Adipose tissue (tissue), 3 donors: ENCODE measurements at regions not wholly inside any gene's neighbourhood (a gene's known extent, or its start where the extent isn't known, plus 50 kb on each side); places are given as distances from the start of the nearest gene placed in this dataset.

Source experiments
- H3K27ac ChIP-seq: one replicate; pipeline ENCODE4 v1.5.1; 2013; ENCODE audit warnings: low read depth, low read length
- WGBS, 3 donors: extraction: QIAGEN DNeasy Blood & Tissue Kit; methylation state at CpG; one replicate each; pipeline ENCODE4 v1.1.7; 2013; 5-methylcytosine and 5-hydroxymethylcytosine counted together
- donor health status: healthy with polysubstance abuse.
- donor health status: Bipolar disorder and iron deficiency.
- donor health status: healthy.

GRCh38 chr1:208756339-208756981 is 512.3 kb upstream of the PLXNA2 start:
- no peak overlapping the region for H3K27ac ChIP-seq
- WGBS, 3 donors: 77 to 92% (median 91%) methylated on average over 6 of the region's 6 CpGs

- WGBS, 3 donors: 86 to 93% (median 90%) methylated on average over 1 of the region's 1 CpG
- no peak overlapping the region for H3K27ac ChIP-seq
Measured at GRCh38 chr1:208757846-208758245, 513.7 kb upstream of the PLXNA2 start.

DNA sequence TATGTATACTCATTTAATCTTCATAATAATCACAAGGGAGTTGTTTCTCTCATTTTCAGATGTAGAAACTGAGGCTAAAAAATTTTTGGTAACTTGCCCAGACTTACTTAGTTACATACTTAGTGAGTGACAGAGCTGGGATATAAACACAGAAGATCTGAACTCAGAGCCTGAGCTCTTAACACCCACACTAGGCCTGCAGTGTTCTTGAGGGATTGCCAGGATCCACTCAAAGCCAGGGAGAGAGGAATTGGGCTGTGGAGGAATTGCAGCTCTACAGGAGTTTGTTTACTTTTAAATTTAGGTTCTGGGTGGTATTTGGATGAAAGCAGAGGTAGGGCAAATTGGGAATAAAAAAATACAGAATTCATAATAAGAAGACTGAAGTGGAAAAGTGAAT is 515.1 kb upstream of the PLXNA2 start:
- H3K27ac ChIP-seq: no peak overlapping the region

DNA sequence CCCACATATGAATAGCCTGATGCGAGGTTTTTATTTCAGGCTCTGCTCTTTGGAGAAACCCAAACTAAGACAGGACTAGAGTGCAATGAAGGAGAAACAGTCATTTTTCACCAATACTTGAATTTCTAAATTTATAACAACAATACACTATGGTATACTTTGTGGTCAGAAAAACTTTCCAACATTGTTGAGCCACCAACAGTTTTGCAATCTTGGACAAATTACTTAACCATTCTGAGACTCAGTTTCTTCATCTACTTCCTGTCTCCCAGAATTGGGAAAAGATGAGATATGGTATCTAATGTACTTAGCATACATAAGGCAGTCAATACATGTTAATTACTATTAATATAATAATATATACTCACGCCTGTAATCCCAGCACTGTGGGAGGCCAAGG is 519.8 kb upstream of the PLXNA2 start:
- 90 to 98% (median 94%) methylated on average over 2 of the region's 2 CpGs for WGBS, 3 donors
- H3K27ac ChIP-seq: no peak overlapping the region

GRCh38 chr1:208766832-208767231 is 522.6 kb upstream of the PLXNA2 start:
- H3K27ac ChIP-seq: no peak overlapping the region
- WGBS, 3 donors: 30 to 65% (median 53%) methylated on average over 4 of the region's 4 CpGs

DNA sequence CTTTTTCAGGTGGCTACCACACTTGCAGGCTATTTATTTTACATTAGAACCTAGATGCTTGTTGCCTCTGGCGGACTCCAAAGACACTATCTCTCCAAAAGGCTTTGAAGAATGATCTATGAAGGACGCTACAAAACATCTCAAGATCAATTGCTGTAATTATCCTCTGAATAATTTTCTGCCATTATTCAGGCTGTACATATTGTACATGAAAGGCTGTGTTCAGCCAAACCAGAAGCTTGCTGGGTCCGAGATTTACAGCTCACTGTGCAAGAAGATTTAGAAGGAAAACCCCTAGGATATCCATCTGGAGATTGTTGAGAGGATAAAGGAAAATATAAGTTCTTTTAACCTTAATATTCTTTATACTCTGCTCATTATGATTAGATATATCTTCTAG is 523.6 kb upstream of the PLXNA2 start:
- WGBS, 3 donors: 66 to 76% (median 71%) methylated on average over 3 of the region's 3 CpGs
- H3K27ac ChIP-seq: no peak overlapping the region

DNA sequence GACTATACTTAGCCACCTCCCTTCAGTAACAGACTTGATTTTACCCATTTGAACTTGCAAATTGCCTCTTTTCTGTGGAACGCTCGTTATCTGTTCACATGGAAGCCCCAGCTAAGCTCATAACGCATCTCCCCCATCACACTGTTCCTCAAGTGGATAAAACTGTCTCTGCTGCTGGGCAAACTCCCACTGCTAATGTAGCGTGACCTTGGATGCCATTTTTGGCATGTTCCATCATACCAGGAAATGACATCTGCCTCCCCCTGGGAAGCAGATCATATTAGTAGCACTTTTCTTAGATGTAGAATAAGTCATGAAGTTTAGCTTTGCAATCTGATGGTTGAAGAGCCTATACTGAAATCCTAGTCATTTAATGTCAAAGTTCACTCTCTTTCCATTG is 528.7 kb upstream of the PLXNA2 start:
- H3K27ac ChIP-seq: no peak overlapping the region
- 51 to 79% (median 72%) methylated on average over 4 of the region's 4 CpGs for WGBS, 3 donors

DNA sequence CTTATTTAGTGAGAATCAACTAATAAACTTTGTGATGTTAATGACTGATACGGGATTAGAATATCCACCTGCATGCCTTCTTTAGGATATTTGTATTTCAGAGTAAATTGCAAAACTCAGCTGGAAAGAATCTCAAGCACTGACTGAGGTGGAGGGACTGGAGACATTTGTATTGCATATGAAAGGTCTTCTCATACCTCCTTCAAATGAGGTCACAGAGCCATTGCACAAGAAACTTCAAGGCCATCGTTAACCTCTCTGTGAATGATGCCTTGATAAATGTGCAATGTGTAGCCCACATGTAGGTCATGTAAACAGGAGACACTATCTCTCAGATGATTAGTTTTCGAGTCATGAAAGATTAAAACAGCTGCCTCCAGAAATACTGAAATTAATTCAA is 531.7 kb upstream of the PLXNA2 start:
- 53 to 83% (median 77%) methylated on average over 3 of the region's 3 CpGs for WGBS, 3 donors
- no peak overlapping the region for H3K27ac ChIP-seq

GRCh38 chr1:208778417-208778816 is 534.2 kb upstream of the PLXNA2 start:
- WGBS, 3 donors: 83 to 92% (median 90%) methylated on average over 6 of the region's 6 CpGs
- H3K27ac ChIP-seq: no peak overlapping the region

DNA sequence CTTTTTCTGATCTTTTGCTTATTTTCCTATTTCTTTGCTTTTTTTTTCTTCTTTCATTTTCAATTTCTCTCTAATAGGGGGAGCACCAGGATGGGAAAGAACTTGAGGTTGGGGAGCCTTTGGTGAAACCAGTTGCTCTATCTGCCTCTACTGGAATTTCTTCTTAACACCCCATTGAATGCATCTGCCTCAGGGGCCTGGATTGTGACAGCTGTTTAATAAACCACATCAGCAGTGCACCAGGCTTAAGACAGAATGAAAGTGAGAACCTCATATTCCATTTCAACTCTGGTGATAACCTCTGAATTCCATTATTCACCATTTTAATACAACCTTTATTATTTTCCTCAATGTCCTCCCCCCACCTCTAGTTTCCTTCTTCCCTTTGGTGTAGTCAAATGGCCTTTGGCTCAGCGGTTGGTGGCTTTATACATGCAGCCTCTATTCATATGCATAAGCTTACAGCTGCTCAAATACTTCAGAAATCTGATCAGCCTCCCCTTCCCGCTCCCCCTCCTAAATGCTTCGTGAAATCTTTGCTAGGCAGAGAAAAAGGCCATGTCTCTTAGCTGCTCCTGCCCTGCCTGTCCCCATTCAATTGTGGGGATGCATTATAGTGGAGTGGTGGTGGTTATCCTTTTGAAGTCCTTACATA is 537.3 kb upstream of the PLXNA2 start:
- H3K27ac ChIP-seq: no peak overlapping the region
- 30 to 70% (median 52%) methylated on average over 3 of the region's 3 CpGs for WGBS, 3 donors

- WGBS, 3 donors: 48 to 71% (median 57%) methylated on average over 4 of the region's 4 CpGs
- H3K27ac ChIP-seq: no peak overlapping the region
Measured at GRCh38 chr1:208782186-208782585, 538.0 kb upstream of the PLXNA2 start.

DNA sequence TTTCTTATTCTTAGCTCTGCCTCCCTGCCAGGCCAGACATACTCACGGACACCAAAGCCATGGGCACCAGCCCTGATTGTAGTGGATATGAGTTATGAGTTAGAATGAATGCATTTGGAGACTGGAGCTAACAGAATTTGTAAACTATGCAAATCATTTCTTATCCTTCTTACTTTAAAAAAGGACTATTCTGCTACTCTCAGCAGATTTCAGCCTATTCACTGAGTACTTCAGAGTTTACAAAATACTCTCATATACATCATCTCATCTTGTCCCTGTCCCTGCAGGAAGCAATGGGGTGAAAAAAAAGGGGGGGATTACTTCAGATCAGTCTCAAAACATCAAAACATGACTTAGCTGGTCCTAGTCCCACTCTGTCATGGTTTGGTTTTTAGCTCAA is 541.4 kb upstream of the PLXNA2 start:
- H3K27ac ChIP-seq: no peak overlapping the region
- WGBS, 3 donors: 68 to 85% (median 73%) methylated on average over 1 of the region's 1 CpG

GRCh38 chr1:208787219-208787618 is 543.0 kb upstream of the PLXNA2 start:
- WGBS, 3 donors: 68 to 79% (median 74%) methylated on average over 3 of the region's 3 CpGs
- H3K27ac ChIP-seq: no peak overlapping the region

DNA sequence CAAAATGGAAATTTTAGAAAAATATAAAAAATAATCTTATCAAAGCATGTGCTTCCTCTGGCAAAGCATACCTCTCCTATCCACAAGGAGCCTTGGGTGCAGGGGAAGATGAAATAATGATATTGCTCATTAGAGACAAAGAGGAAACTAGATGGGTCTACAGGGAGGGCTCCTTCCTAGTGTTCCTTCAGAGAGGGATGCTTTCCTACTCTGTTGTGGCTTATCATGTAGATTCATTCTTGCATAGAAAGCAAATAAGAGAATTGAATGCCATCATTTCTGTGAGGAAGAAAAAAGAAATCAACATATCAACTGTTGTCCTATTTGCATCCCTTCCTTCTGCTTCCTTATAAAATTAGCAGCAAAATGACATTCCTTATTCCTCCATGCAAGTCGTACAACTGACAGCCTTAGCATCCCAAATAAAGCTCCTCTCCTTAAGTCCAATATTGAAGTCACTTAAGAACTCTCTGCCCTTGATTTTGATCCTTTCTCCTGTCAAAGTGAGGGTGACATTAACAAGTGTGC is 543.9 kb upstream of the PLXNA2 start:
- WGBS, 3 donors: 56 to 74% (median 65%) methylated on average over 1 of the region's 1 CpG
- no peak overlapping the region for H3K27ac ChIP-seq

DNA sequence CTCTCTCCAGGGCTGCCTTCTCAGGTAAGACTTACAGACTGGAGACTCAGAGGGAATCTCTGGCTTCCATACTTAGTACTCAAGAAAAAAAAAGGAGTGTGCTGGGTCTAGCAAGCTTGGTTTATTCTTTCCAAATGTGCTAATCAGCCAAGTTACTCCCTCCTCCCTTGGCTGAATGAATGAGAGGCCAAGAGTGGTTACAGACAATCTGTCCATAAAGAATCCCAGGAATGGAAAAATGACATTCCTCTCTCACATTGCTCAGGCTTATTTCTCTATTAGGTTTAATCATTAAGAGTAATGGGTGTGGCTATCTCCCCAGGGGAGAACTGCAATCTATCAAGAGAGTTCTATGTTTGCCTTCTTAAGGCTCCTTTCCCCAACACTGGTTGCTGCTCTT is 547.3 kb upstream of the PLXNA2 start:
- H3K27ac ChIP-seq: no peak overlapping the region

GRCh38 chr1:208793861-208794345 is 549.7 kb upstream of the PLXNA2 start:
- H3K27ac ChIP-seq: no peak overlapping the region
- WGBS, 3 donors: 55 to 69% (median 59%) methylated on average over 2 of the region's 2 CpGs

DNA sequence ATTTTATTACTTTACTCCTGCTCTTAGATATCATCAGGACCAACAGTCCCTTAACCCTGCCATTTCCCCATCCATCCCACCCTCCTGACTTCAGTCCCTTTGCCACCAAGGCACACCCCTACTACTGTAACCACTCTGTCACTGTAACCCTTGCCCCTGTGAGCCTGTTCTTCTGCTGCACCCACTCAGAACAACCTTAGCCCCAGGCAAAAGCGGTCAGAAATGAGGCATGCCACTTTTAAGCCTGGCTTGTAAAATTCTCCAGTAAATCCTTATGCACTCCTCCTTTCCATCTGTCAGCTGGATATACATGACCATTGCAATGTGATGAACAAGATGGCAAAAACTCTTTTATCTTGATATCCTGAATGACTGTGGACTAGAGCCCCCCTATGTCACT is 555.0 kb upstream of the PLXNA2 start:
- no peak overlapping the region for H3K27ac ChIP-seq
- 76 to 83% (median 82%) methylated on average over 1 of the region's 1 CpG for WGBS, 3 donors

DNA sequence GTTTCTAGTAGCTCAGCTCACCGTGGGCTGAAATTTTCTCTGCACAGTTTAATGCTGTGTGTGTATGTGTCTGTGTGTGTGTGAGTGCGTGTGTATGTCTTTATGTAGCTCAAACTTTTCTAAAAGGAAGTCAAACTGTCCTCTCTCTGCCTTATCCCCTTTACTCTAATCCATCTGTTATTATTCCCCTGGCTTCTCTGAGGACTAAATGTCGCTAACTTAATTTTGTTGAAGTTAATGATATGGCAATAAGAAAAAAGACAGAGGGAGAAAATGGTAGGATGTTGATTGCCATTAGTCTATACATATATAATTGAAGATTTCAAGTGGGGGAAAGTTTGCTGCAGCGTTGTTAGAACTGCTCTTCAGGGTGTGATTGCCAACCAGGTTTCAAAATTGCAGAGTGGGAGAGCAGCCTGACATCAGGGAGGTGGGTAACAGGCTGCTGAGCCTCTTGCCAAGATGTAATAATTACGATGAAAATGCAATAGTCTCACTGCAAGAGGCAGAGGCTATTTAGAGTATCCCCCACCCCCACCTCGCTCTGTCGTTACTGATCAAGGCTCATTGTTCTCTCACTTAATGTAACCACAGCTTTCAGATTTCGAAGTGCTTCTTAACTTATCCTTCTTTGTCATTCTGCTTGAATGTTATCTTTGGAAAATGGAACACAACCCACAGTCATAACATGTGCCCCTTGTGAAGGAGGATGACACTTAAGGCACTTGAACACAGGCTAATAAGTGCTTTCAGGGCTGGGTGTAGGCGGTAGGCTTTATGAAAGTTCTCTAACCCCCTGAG is 559.0 kb upstream of the PLXNA2 start:
- WGBS, 3 donors: 61 to 68% (median 65%) methylated on average over 9 of the region's 9 CpGs

GRCh38 chr1:208807446-208808127 is 563.4 kb upstream of the PLXNA2 start:
- WGBS, 3 donors: 67 to 70% (median 69%) methylated on average over 4 of the region's 4 CpGs
- H3K27ac ChIP-seq: no peak overlapping the region

More for the DNA sequence above, 559.0 kb upstream of the PLXNA2 start:
- no peak overlapping the region for H3K27ac ChIP-seq
